Gastroesophageal sphincter (tissue), 3 donors: ENCODE measurements at regions not wholly inside any gene's neighbourhood (a gene's known extent, or its start where the extent isn't known, plus 50 kb on each side); places are given as distances from the start of the nearest gene placed in this dataset.
"Not testable (repeated sequence)": the region's sequence is repeated elsewhere in the genome, so short reads cannot be mapped to it uniquely, and the experiment has no call there.

Source experiments
- CTCF ChIP-seq, 4 experiments: fragments of 200-600 bp in 2 of 4; fragments of 450-650 bp in 2 of 4; sonication (generic) in 1 of 4; IDR thresholded peaks; one replicate each; pipeline ENCODE4 v1.5.1; 2017 to 2019; ENCODE audit warnings: antibody characterized with exemption in 4 of 4, mild to moderate bottlenecking in 2 of 4, moderate library complexity in 2 of 4
- POLR2A ChIP-seq, 2 donors: fragments of 450-650 bp; IDR thresholded peaks; one replicate each; pipeline ENCODE4 v1.6.1; 2017; ENCODE audit warnings: antibody characterized with exemption in 2 of 2, mild to moderate bottlenecking in 2 of 2, moderate library complexity in 1 of 2
- POLR2AphosphoS5 ChIP-seq: sonication (generic); formaldehyde crosslinking; IDR thresholded peaks from one replicate; pipeline ENCODE4 v1.6.1; 2017; ENCODE audit warnings: antibody characterized with exemption

- not testable (repeated sequence) for TF ChIP-seq CTCF (IDR thresholded peaks at IDR 0.05); POLR2AphosphoS5; POLR2A (IDR thresholded peaks at IDR 0.05)
Observed at GRCh38 chr14:105595346-105595745, 69.0 kb downstream of the TMEM121 start.
